Neural cell (in vitro differentiated cells): ENCODE measurements at regions not wholly inside any gene's neighbourhood (a gene's known extent, or its start where the extent isn't known, plus 50 kb on each side); places are given as distances from the start of the nearest gene placed in this dataset.

Experiments used
- H2AFZ ChIP-seq: fragments of 200-600, 300-800 bp; sonication (generic), shearing (Covaris generic); 2 replicates; pipeline ENCODE4 v1.6.0; 2014; ENCODE audit warnings: low read depth, mild to moderate bottlenecking, antibody characterized with exemption, low read length, moderate library complexity
- H3F3A ChIP-seq: fragments of 200-600 bp; shearing (Covaris generic); 2 replicates; pipeline ENCODE4 v1.6.1; 2016; ENCODE audit warnings: mild to moderate bottlenecking, moderate library complexity, mixed read lengths, antibody characterized with exemption, low read length; ENCODE audit not compliant: insufficient read depth, poor library complexity, severe bottlenecking
- H3K27ac ChIP-seq: fragments of 200-600, 300-800 bp; sonication (generic), shearing (Covaris generic); 2 replicates; pipeline ENCODE4 v1.5.1; 2014; ENCODE audit warnings: mild to moderate bottlenecking, low read length, moderate library complexity
- H3K27me3 ChIP-seq: fragments of 300-800, 200-600 bp; sonication (generic), shearing (Covaris generic); 2 replicates; pipeline ENCODE4 v1.6.0; 2014; ENCODE audit warnings: mild to moderate bottlenecking, low read depth, low read length, moderate library complexity; ENCODE audit not compliant: insufficient read depth
- H3K36me3 ChIP-seq: fragments of 300-800, 200-600 bp; sonication (generic), shearing (Covaris generic); 2 replicates; pipeline ENCODE4 v1.5.1; 2014; ENCODE audit warnings: mild to moderate bottlenecking, antibody characterized with exemption, low read length, moderate library complexity; ENCODE audit not compliant: insufficient read depth
- H3K4me2 ChIP-seq: fragments of 300-800, 200-600 bp; sonication (generic), shearing (Covaris generic); 2 replicates; pipeline ENCODE4 v1.6.0; 2014; ENCODE audit warnings: mild to moderate bottlenecking, low read length
- H3K4me3 ChIP-seq: fragments of 300-800, 200-600 bp; sonication (generic), shearing (Covaris generic); 2 replicates; pipeline ENCODE4 v1.5.1; 2014; ENCODE audit warnings: mild to moderate bottlenecking, low read length, moderate library complexity
- H3K79me2 ChIP-seq: fragments of 200-600 bp; shearing (Covaris generic); replicated peaks from 2 replicates; pipeline ENCODE4 v1.6.0; 2014; ENCODE audit warnings: mild to moderate bottlenecking, low read length, moderate library complexity; ENCODE audit not compliant: insufficient read depth
- H3K9ac ChIP-seq: fragments of 300-800, 200-600 bp; sonication (generic), shearing (Covaris generic); 2 replicates; pipeline ENCODE4 v1.6.1; 2016; ENCODE audit warnings: mild to moderate bottlenecking, low read length, mixed read lengths
- H3K9me2 ChIP-seq: fragments of 200-600 bp; shearing (Covaris generic); 2 replicates; pipeline ENCODE4 v1.6.1; 2016; ENCODE audit warnings: mild to moderate bottlenecking, low read length, mixed read lengths; ENCODE audit not compliant: insufficient read depth
- H3K9me3 ChIP-seq: fragments of 200-600, 300-800 bp; sonication (generic), shearing (Covaris generic); 2 replicates; pipeline ENCODE4 v1.6.1; 2016; ENCODE audit warnings: mild to moderate bottlenecking, mixed run types, low read length, moderate library complexity, mixed read lengths
- H4K20me1 ChIP-seq: fragments of 200-600 bp; shearing (Covaris generic); 2 replicates; pipeline ENCODE4 v1.6.1; 2016; ENCODE audit warnings: mild to moderate bottlenecking, mixed run types; ENCODE audit not compliant: insufficient read depth
- CTCF ChIP-seq: fragments of 450-650 bp; IDR thresholded peaks from 2 replicates; pipeline ENCODE4 v1.5.1; 2014; ENCODE audit warnings: antibody characterized with exemption, mild to moderate bottlenecking, moderate library complexity; ENCODE audit not compliant: poor library complexity, severe bottlenecking
- EP300 ChIP-seq: fragments of 450-650 bp; conservative IDR thresholded peaks from 2 replicates; pipeline ENCODE4 v1.6.1; 2014; ENCODE audit warnings: antibody characterized with exemption, mild to moderate bottlenecking, moderate library complexity; ENCODE audit not compliant: poor library complexity, severe bottlenecking
- EZH2 ChIP-seq: fragments of 200-600, 300-800 bp; shearing (Covaris generic), sonication (generic); IDR thresholded peaks from 2 replicates; pipeline ENCODE4 v1.6.1; 2014; ENCODE audit warnings: antibody characterized with exemption, low read length, borderline replicate concordance, mild to moderate bottlenecking; ENCODE audit not compliant: insufficient read depth, poor library complexity, severe bottlenecking
- MXI1 ChIP-seq: fragments of 450-650 bp; conservative IDR thresholded peaks from 2 replicates; pipeline ENCODE4 v1.6.1; 2014; ENCODE audit warnings: antibody characterized with exemption, mild to moderate bottlenecking; ENCODE audit not compliant: poor library complexity, severe bottlenecking
- POLR2AphosphoS5 ChIP-seq: IDR thresholded peaks from 2 replicates; pipeline ENCODE4 v1.6.1; 2012
- RAD21 ChIP-seq: fragments of 450-650 bp; conservative IDR thresholded peaks from 2 replicates; pipeline ENCODE4 v1.6.1; 2014; ENCODE audit warnings: antibody characterized with exemption, mild to moderate bottlenecking, moderate library complexity
- REST ChIP-seq: IDR thresholded peaks from 2 replicates; pipeline ENCODE4 v1.6.1; 2012; ENCODE audit warnings: borderline replicate concordance
- SMC3 ChIP-seq: fragments of 450-650 bp; conservative IDR thresholded peaks from 2 replicates; pipeline ENCODE4 v1.6.1; 2014; ENCODE audit warnings: antibody characterized with exemption, mild to moderate bottlenecking, moderate library complexity; ENCODE audit not compliant: poor library complexity
- TAF1 ChIP-seq: IDR thresholded peaks from 2 replicates; pipeline ENCODE4 v1.6.1; 2012; ENCODE audit warnings: low read depth

- Histone ChIP-seq H3K79me2 (no peaks in the 10 kb centered on the region), H3K36me3 (no peaks in the 10 kb centered on the region), H3K27me3 (no peaks in the 10 kb centered on the region), H3K4me3 (no peak overlapping the region), H3K4me2 (no peak overlapping the region), H3K9ac (no peak overlapping the region), H4K20me1 (no peaks in the 10 kb centered on the region), H3K27ac (no peak overlapping the region), H3K9me3 (no peaks in the 10 kb centered on the region), H2AFZ (no peak overlapping the region), H3F3A (no peaks in the 10 kb centered on the region), H3K9me2 (no peaks in the 10 kb centered on the region)
- TF ChIP-seq RAD21 = no peak
- TF ChIP-seq EZH2 = no peak
- no peak for TF ChIP-seq POLR2AphosphoS5
- no peak for TF ChIP-seq CTCF
- no peak for TF ChIP-seq EP300
- no peak for TF ChIP-seq REST
- no peak for TF ChIP-seq TAF1
- no peak for TF ChIP-seq SMC3
- TF ChIP-seq MXI1 = no peak
Measured at GRCh38 chr13:84730376-84730775, 848.1 kb upstream of the SLITRK1 start.

- no peak overlapping the region for H3K4me2 ChIP-seq
- H2AFZ ChIP-seq = no peak overlapping the region
- no peak overlapping the region for H3K9ac ChIP-seq
- no peak for TF ChIP-seq RAD21
- TF ChIP-seq SMC3 = no peak
- TF ChIP-seq EP300 = no peak
- TF ChIP-seq MXI1 = no peak
- no peak for TF ChIP-seq CTCF
- no peak for TF ChIP-seq EZH2
- no peak for TF ChIP-seq POLR2AphosphoS5
- TF ChIP-seq REST = no peak
- H3K79me2 ChIP-seq = no peaks in the 10 kb centered on the region
- H3K27ac ChIP-seq = no peak overlapping the region
- no peaks in the 10 kb centered on the region for H3K9me2 ChIP-seq
- no peak overlapping the region for H3K4me3 ChIP-seq
- H3F3A ChIP-seq = no peaks in the 10 kb centered on the region
- H3K9me3 ChIP-seq = no peaks in the 10 kb centered on the region
- H3K27me3 ChIP-seq = no peaks in the 10 kb centered on the region
- no peaks in the 10 kb centered on the region for H3K36me3 ChIP-seq
- H4K20me1 ChIP-seq = no peaks in the 10 kb centered on the region
Measured at GRCh38 chr13:84705982-84706710, 823.9 kb upstream of the SLITRK1 start.
